MCF 10A (cell line): ENCODE measurements at regions not wholly inside any gene's neighbourhood (a gene's known extent, or its start where the extent isn't known, plus 50 kb on each side); places are given as distances from the start of the nearest gene placed in this dataset.

ENCODE experiments used
- BruUV-seq: library from RNA; stranded (reverse); fragments of 400-500 nt; replicated peaks from 2 replicates; lab custom pipeline; 2021; lab: Mats Ljungman, UMichigan
- CTCF ChIA-PET: fragments of 300-600 bp; sonication (Branson Sonifier 250); formaldehyde crosslinking; extraction: SDS; loops from one replicate; lab custom pipeline; 2021; ENCODE audit warnings: antibody characterized with exemption, inconsistent platforms; lab: Yijun Ruan, JAX
- POLR2A ChIA-PET: fragments of 300-600, 350-650 bp; sonication (Branson Sonifier 250); formaldehyde crosslinking; extraction: SDS; loops from one replicate; lab custom pipeline; 2020; ENCODE audit warnings: antibody characterized with exemption, inconsistent platforms; lab: Yijun Ruan, JAX
- DNase-seq: peaks from one replicate; pipeline ENCODE4 v3.0.0-alpha.2; 2018; ENCODE audit not compliant: unreplicated experiment
- H3K27ac Mint-ChIP-seq: one replicate; pipeline ENCODE4 v1.8.0; 2022; ENCODE audit warnings: mild to moderate bottlenecking, low read depth, mixed read lengths; ENCODE audit not compliant: unreplicated experiment
- H3K27me3 Mint-ChIP-seq: one replicate; pipeline ENCODE4 v1.8.0; 2022; ENCODE audit warnings: mixed read lengths; ENCODE audit not compliant: insufficient read depth, unreplicated experiment
- H3K36me3 Mint-ChIP-seq: one replicate; pipeline ENCODE4 v1.8.0; 2022; ENCODE audit warnings: mild to moderate bottlenecking, moderate library complexity, mixed read lengths; ENCODE audit not compliant: insufficient read depth, unreplicated experiment
- H3K4me1 Mint-ChIP-seq: one replicate; pipeline ENCODE4 v1.8.0; 2022; ENCODE audit warnings: mixed read lengths; ENCODE audit not compliant: insufficient read depth, unreplicated experiment
- H3K4me3 Mint-ChIP-seq: one replicate; pipeline ENCODE4 v1.8.0; 2022; ENCODE audit warnings: mild to moderate bottlenecking, moderate library complexity, mixed read lengths; ENCODE audit not compliant: unreplicated experiment
- H3K9me3 Mint-ChIP-seq: one replicate; pipeline ENCODE4 v1.8.0; 2022; ENCODE audit warnings: mixed read lengths; ENCODE audit not compliant: unreplicated experiment
- intact Hi-C: fragments of 100-400 bp; cut with micrococcal nuclease; formaldehyde crosslinking; loops from 2 replicates; pipeline ENCODE4 v1.14.1; 2022
- TF ChIP-seq, protein P1 (sequence below): fragments of 200-600 bp; IDR thresholded peaks from one replicate; pipeline ENCODE4 v1.8.0; 2022; ENCODE audit warnings: antibody characterized with exemption, mild to moderate bottlenecking; ENCODE audit not compliant: unreplicated experiment

DNA sequence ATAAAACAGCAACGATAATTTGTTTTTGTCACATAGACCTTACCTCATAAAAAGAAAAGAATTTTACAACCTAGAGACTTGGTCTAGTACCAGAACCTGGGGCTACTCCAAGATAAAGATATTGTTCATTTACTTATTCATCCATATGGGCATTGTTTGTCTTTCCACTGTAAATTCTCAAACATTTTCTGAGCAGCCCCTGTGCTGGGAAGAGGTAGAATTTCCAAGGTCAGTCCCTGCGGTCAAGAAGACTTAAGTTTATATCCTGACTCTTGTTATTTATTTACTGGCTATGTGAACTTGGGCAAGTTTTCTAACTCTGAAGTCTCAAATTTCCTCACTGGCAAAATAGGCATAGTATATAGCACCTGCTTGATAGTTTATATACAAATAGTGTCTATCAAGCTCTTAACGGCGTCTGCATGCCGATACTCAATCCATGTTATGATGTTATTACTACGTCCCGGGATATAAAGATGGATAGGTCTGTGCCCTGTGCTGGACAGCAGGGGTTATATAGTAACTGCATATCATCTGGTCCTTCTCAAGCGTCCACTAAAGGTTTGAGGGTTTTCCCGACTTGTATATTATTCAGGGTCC is 222.1 kb upstream of the TAPT1 start:
- peaks cover 83% of the 10 kb centered on the region for H3K27me3 Mint-ChIP-seq
- no peak overlapping the region for H3K4me3 Mint-ChIP-seq
- TF ChIP-seq, protein P1, sequence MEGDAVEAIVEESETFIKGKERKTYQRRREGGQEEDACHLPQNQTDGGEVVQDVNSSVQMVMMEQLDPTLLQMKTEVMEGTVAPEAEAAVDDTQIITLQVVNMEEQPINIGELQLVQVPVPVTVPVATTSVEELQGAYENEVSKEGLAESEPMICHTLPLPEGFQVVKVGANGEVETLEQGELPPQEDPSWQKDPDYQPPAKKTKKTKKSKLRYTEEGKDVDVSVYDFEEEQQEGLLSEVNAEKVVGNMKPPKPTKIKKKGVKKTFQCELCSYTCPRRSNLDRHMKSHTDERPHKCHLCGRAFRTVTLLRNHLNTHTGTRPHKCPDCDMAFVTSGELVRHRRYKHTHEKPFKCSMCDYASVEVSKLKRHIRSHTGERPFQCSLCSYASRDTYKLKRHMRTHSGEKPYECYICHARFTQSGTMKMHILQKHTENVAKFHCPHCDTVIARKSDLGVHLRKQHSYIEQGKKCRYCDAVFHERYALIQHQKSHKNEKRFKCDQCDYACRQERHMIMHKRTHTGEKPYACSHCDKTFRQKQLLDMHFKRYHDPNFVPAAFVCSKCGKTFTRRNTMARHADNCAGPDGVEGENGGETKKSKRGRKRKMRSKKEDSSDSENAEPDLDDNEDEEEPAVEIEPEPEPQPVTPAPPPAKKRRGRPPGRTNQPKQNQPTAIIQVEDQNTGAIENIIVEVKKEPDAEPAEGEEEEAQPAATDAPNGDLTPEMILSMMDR = no peak
- ChIA-PET CTCF (interaction anchor here (1.6 to 2.5 kb wide), 2 partner anchors 157 to 159 kb away, joined by 4 to 11 read pairs; no protein-coding TSS in a partner anchor), POLR2A (interaction anchor here (1.1 to 1.5 kb wide), 2 partner anchors 10 to 11 kb away, joined by 4 read pairs; no protein-coding TSS in a partner anchor)
- no TSS peak for BruUV-seq
- intact Hi-C loops = loop anchor here (10.0 kb wide), 1 partner anchor 996 kb away; no protein-coding TSS in a partner anchor
- no peaks in the 10 kb centered on the region for H3K4me1 Mint-ChIP-seq
- no peaks in the 10 kb centered on the region for H3K36me3 Mint-ChIP-seq
- no peak for DNase-seq
- no peaks in the 10 kb centered on the region for H3K9me3 Mint-ChIP-seq
- no peak overlapping the region for H3K27ac Mint-ChIP-seq

DNA sequence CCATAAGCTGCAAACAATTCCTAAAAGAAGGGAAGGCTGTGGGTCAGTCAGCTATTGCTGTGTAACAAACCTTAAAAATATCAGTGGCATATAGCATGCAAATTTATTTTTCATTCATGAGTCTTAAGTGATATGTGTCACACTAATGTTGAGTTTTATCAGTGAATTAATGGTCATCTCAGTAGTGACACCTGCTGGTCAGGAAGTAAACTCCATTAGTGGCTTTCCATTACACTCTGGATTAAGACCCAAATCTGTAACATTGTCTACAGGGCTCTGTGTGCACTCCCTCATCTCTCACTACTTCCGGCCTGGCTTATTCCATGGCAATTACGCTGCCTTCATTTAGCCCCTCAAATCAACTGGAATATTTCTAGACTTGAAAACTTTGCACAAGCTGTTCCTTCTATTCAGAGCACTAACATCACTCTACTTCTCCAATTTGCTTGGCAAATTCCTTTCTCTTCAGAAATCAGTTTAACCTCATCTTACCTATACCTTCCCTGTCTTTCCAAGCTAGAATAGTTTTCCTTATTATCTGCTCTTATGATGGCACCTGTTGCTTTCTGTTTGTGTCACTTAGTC is 217.3 kb upstream of the TAPT1 start:
- CTCF ChIA-PET = interaction anchor here (0.5 to 4.9 kb wide), 30 partner anchors 10 to 1344 kb away, joined by 3 to 100 read pairs (median 4); no protein-coding TSS in a partner anchor
- H3K27me3 Mint-ChIP-seq = peaks cover 83% of the 10 kb centered on the region
- H3K4me1 Mint-ChIP-seq = no peaks in the 10 kb centered on the region
- TF ChIP-seq, protein P1 = peak; percentile 63
- no TSS peak for BruUV-seq
- no peaks in the 10 kb centered on the region for H3K9me3 Mint-ChIP-seq
- DNase-seq = peak; percentile 65
- H3K36me3 Mint-ChIP-seq = no peaks in the 10 kb centered on the region
- H3K27ac Mint-ChIP-seq = no peak overlapping the region
- POLR2A ChIA-PET = interaction anchor here (0.8 to 1.6 kb wide), 2 partner anchors 17 to 153 kb away, joined by 3 read pairs; no protein-coding TSS in a partner anchor
- H3K4me3 Mint-ChIP-seq = no peak overlapping the region
- intact Hi-C loops = loop anchor here (1.0 to 10.0 kb wide), 3 partner anchors 153 to 1001 kb away; no protein-coding TSS in a partner anchor

DNA sequence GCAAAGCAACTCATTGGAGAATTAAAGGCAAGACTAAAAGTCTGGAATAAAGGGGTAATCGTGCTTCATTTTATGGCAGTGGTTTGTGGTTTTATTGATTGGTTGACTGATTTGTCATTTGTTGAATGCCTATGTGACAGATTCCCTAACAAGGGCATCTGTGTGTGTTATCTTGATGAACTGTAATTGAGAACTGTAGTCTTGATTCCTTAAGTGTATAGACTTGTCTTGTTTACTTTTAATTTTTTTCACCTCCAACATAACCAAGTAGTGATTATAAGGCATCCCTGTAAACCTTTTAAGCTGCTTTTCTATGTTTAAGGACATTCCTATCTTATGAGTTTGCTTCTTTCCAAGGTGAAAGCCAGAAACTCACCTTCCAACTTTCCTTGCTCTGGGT is 216.0 kb upstream of the TAPT1 start:
- H3K27me3 Mint-ChIP-seq = peaks cover 76% of the 10 kb centered on the region
- H3K9me3 Mint-ChIP-seq = peaks cover 6% of the 10 kb centered on the region
- POLR2A ChIA-PET = interaction anchor here (0.7 to 1.6 kb wide), 3 partner anchors 19 to 151 kb away, joined by 3 read pairs; no protein-coding TSS in a partner anchor
- H3K36me3 Mint-ChIP-seq = no peaks in the 10 kb centered on the region
- CTCF ChIA-PET = interaction anchor here (0.5 to 4.9 kb wide), 18 partner anchors 8 to 383 kb away, joined by 3 to 100 read pairs (median 7); no protein-coding TSS in a partner anchor
- no peak overlapping the region for H3K27ac Mint-ChIP-seq
- no TSS peak for BruUV-seq
- no peak overlapping the region for H3K4me3 Mint-ChIP-seq
- TF ChIP-seq, protein P1 = no peak
- H3K4me1 Mint-ChIP-seq = no peaks in the 10 kb centered on the region
- intact Hi-C loops = loop anchor here (10.0 kb wide), 1 partner anchor 1003 kb away; no protein-coding TSS in a partner anchor
- no peak for DNase-seq

DNA sequence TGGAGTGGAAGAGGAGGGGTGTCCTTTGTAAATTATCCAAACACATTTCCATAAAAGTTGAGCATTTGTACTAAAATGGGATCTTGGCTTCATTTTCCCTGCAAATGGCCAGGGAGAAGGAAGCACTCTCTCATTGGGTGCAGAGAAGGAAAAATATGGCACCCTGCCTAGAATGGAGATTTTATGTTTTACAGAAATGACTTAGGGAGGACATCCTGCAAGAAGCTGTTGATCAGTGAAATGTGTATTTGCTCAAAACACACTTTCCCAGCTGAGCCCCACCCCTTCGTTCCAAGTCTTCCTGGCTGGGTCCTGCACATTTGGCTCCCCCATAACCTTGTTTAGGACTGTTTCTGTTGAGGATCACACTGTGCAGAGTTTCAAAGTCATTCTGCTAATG is 213.5 kb upstream of the TAPT1 start:
- ChIA-PET CTCF (interaction anchor here (0.6 to 2.9 kb wide), 2 partner anchors 10 to 149 kb away, joined by 3 to 11 read pairs; no protein-coding TSS in a partner anchor), POLR2A (no interaction called here)
- no TSS peak for BruUV-seq
- intact Hi-C loops = loop anchor here (10.0 kb wide), 1 partner anchor 1005 kb away; no protein-coding TSS in a partner anchor
- Mint-ChIP-seq H3K9me3 (peaks cover 6% of the 10 kb centered on the region), H3K27ac (no peak overlapping the region), H3K4me1 (no peaks in the 10 kb centered on the region), H3K36me3 (no peaks in the 10 kb centered on the region), H3K27me3 (peaks cover 56% of the 10 kb centered on the region), H3K4me3 (no peak overlapping the region)
- TF ChIP-seq, protein P1 = no peak
- DNase-seq = no peak
